ENCODE measurements at regions not wholly inside any gene's neighbourhood (a gene's known extent, or its start where the extent isn't known, plus 50 kb on each side); places are given as distances from the start of the nearest gene placed in this dataset.

DNA sequence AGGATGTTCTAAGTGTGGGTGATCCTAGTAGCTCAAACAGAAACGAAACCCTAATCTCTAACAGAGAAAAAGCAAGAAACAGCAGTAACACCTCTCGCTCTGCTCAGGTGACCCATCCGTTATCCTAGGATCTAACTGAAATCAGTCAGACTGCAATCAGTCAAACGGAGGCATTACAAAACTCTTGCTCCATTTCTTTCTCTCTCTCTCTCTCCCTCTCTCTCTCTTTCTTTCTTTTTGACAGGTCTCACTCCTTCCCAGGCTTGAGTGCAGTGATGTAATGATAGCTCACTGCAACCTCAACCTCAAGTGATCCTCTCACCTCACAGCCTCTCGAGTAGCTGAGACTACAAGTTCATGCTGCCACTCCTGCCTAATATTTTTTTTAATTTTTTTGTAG lies 1283.5 kb upstream of the CELF2 start:
- TF ChIP-seq CTCF (IDR thresholded peaks at IDR 0.05) (no peak), POLR2A (IDR thresholded peaks at IDR 0.05) (no peak)
